ENCODE measurements at regions not wholly inside any gene's neighbourhood (a gene's known extent, or its start where the extent isn't known, plus 50 kb on each side); places are given as distances from the start of the nearest gene placed in this dataset.
"Not testable (repeated sequence)": the region's sequence is repeated elsewhere in the genome, so short reads cannot be mapped to it uniquely, and the experiment has no call there.

DNA sequence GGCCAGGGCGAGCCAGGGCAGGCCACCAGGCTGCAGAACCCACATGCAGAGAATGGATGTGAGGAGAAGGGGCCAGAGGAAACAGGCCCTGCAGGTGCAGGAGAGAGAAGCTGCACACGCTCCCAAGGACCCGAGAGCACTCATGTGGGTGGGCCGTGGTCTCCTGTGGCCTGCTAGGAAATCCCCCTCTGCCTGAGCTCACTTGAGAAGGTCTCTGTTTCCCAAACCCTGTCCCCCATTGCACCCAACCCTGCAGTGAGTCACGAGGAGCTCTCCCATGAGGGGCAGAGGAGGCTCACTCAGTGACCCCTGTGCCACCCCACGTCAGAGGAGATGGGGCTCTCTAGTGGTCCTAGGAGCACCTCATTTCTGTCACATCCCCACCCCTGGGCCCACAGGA lies 111.1 kb downstream of the KLF13 start:
- peak in 2 of 3 donors; percentile 72 to 74 for DNase-seq
- H3K36me3 ChIP-seq (ENCODE audit: control insufficient read depth in 4 of 4, insufficient read depth in 4 of 4, low read length in 3 of 4), result no peaks in the 10 kb centered on the region
- WGBS (ENCODE audit: insufficient coverage), result 82% methylated on average over 4 of the region's 6 CpGs
- POLR2A ChIA-PET, result no interaction called here
- H3K4me3 ChIP-seq (ENCODE audit: control insufficient read depth in 1 of 7, extremely low read depth in 1 of 7, insufficient read depth in 4 of 7, low read depth in 2 of 7, low read length in 6 of 7), result no peak overlapping the region
- H3K4me1 ChIP-seq (ENCODE audit: control extremely low read depth in 1 of 4, control insufficient read depth in 4 of 4, insufficient read depth in 4 of 4, low read length in 3 of 4), result peaks cover 9 to 68% (median 63%) of the 10 kb centered on the region in 4 experiments
- CTCF ChIA-PET, result interaction anchor here (0.6 to 11.1 kb wide), 12 partner anchors 11 to 231 kb away, joined by 3 to 188 read pairs (median 6); no protein-coding TSS in a partner anchor
- H3K27ac ChIP-seq (ENCODE audit: insufficient read depth in 1 of 2, low read depth in 1 of 2, low read length in 2 of 2, poor library complexity in 1 of 2, severe bottlenecking in 2 of 2), result no peak overlapping the region
- no peaks in the 10 kb centered on the region for H3K27me3 ChIP-seq (replicated peaks in 2 of 5; ENCODE audit: control insufficient read depth in 4 of 5, insufficient read depth in 5 of 5, low read length in 4 of 5)
- no peaks in the 10 kb centered on the region for H3K9me3 ChIP-seq (ENCODE audit: control extremely low read depth in 1 of 5, control insufficient read depth in 4 of 5, insufficient read depth in 2 of 5, low read depth in 1 of 5, low read length in 4 of 5)

DNA sequence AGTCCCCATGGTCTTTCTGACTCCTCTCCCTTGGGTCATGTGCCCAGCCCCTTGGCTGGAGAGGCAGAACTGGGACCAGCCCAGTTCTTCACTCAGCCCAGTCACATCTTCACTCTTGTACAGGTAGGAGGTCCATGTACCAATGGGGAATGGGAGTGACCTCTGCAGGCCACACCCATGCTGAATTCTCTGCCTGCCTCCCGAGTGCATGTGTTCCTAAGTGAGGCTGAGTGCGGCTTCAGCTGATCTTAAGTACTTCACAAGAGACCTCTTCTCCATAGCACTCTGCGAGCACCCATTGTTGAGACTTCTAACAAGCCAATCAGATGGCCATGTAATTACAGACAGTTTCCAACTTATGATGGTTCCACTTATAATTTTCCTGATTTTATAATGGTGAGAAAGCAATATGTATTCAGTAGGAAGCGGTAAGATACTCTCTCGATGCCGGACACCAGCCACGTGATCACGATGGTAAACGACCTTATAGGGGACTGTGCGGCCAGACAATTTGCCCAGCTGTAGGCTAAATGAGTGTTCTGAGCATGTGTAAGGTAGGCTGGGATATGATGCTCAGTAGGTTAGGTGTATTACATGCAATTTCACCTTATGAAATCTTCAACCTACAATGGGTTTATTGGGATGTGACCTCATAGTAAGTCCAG lies 112.1 kb downstream of the KLF13 start:
- no peak overlapping the region for H3K27ac ChIP-seq (ENCODE audit: insufficient read depth in 1 of 2, low read depth in 1 of 2, low read length in 2 of 2, poor library complexity in 1 of 2, severe bottlenecking in 2 of 2)
- DNase-seq, result no peak
- WGBS (ENCODE audit: insufficient coverage), result 95% methylated on average over 8 of the region's 10 CpGs
- ChIA-PET CTCF (interaction anchor here (0.7 to 11.1 kb wide), 14 partner anchors 10 to 234 kb away, joined by 3 to 188 read pairs (median 5); no protein-coding TSS in a partner anchor), POLR2A (no interaction called here)
- no peaks in the 10 kb centered on the region for H3K27me3 ChIP-seq (replicated peaks in 2 of 5; ENCODE audit: control insufficient read depth in 4 of 5, insufficient read depth in 5 of 5, low read length in 4 of 5)
- no peaks in the 10 kb centered on the region for H3K9me3 ChIP-seq (ENCODE audit: control extremely low read depth in 1 of 5, control insufficient read depth in 4 of 5, insufficient read depth in 2 of 5, low read depth in 1 of 5, low read length in 4 of 5)
- no peaks in the 10 kb centered on the region for H3K36me3 ChIP-seq (ENCODE audit: control insufficient read depth in 4 of 4, insufficient read depth in 4 of 4, low read length in 3 of 4)
- H3K4me1 ChIP-seq (ENCODE audit: control extremely low read depth in 1 of 4, control insufficient read depth in 4 of 4, insufficient read depth in 4 of 4, low read length in 3 of 4), result peaks cover 9 to 66% (median 58%) of the 10 kb centered on the region in 4 experiments
- no peak overlapping the region for H3K4me3 ChIP-seq (ENCODE audit: control insufficient read depth in 1 of 7, extremely low read depth in 1 of 7, insufficient read depth in 4 of 7, low read depth in 2 of 7, low read length in 6 of 7)

DNA sequence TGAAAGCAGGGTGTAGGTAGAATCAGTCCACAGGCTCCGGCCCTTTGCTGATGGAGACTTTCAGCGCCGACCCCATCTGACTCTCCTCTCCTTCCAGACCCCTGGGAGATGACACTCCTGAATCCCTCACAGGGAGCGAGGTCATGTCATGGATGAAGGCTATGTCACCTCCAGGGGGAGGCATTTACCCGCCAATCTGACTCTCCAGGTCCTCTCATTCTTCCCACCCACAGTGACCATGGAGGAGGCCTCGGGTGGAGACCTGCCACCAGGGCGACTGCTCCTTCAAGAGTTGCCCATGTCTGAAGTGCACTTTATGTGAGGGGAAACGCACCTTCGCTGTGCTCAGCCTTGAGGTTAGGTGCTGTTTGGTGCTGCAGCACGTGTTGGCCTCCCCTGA lies 112.7 kb downstream of the KLF13 start:
- Histone ChIP-seq H3K4me3 (ENCODE audit: control insufficient read depth in 1 of 7, extremely low read depth in 1 of 7, insufficient read depth in 4 of 7, low read depth in 2 of 7, low read length in 6 of 7) (no peak overlapping the region), H3K27me3 (replicated peaks in 2 of 5; ENCODE audit: control insufficient read depth in 4 of 5, insufficient read depth in 5 of 5, low read length in 4 of 5) (no peaks in the 10 kb centered on the region), H3K36me3 (ENCODE audit: control insufficient read depth in 4 of 4, insufficient read depth in 4 of 4, low read length in 3 of 4) (no peaks in the 10 kb centered on the region), H3K4me1 (ENCODE audit: control extremely low read depth in 1 of 4, control insufficient read depth in 4 of 4, insufficient read depth in 4 of 4, low read length in 3 of 4) (peaks cover 10 to 66% (median 52%) of the 10 kb centered on the region in 4 experiments), H3K9me3 (ENCODE audit: control extremely low read depth in 1 of 5, control insufficient read depth in 4 of 5, insufficient read depth in 2 of 5, low read depth in 1 of 5, low read length in 4 of 5) (no peaks in the 10 kb centered on the region), H3K27ac (ENCODE audit: insufficient read depth in 1 of 2, low read depth in 1 of 2, low read length in 2 of 2, poor library complexity in 1 of 2, severe bottlenecking in 2 of 2) (no peak overlapping the region)
- ChIA-PET CTCF (interaction anchor here (0.8 to 11.1 kb wide), 17 partner anchors 10 to 225 kb away, joined by 3 to 188 read pairs (median 5); no protein-coding TSS in a partner anchor), POLR2A (no interaction called here)
- DNase-seq, result peak; percentile 61 to 68 (median 63)
- 82% methylated on average over 10 of the region's 10 CpGs for WGBS (ENCODE audit: insufficient coverage)

DNA sequence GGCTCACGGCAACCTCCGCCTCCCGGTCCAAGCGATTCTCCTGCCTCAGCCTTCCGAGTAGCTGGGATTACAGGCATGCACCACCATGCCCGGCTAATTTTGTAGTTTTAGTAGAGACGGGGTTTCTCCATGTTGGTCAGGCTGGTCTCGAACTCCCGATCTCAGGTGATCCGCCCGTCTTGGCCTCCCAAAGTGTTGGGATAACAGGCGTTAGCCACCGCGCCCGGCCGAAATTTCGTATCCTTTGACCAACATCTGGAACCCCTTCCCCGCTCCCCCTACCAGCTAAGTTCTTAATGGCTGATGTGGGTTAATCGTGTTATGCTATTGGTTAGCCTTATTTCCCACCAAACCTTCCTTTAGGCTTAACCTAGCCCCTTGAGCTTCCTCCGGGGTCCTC lies 113.6 kb downstream of the KLF13 start:
- CTCF ChIA-PET, result interaction anchor here (0.8 to 11.1 kb wide), 16 partner anchors 9 to 240 kb away, joined by 3 to 188 read pairs (median 5); no protein-coding TSS in a partner anchor
- H3K4me1 ChIP-seq (ENCODE audit: control extremely low read depth in 1 of 4, control insufficient read depth in 4 of 4, insufficient read depth in 4 of 4, low read length in 3 of 4), result peaks cover 8 to 58% (median 43%) of the 10 kb centered on the region in 4 experiments
- H3K36me3 ChIP-seq (ENCODE audit: control insufficient read depth in 4 of 4, insufficient read depth in 4 of 4, low read length in 3 of 4); H3K27ac ChIP-seq (ENCODE audit: insufficient read depth in 1 of 2, low read depth in 1 of 2, low read length in 2 of 2, poor library complexity in 1 of 2, severe bottlenecking in 2 of 2); DNase-seq; H3K9me3 ChIP-seq (ENCODE audit: control extremely low read depth in 1 of 5, control insufficient read depth in 4 of 5, insufficient read depth in 2 of 5, low read depth in 1 of 5, low read length in 4 of 5); H3K27me3 ChIP-seq (replicated peaks in 2 of 5; ENCODE audit: control insufficient read depth in 4 of 5, insufficient read depth in 5 of 5, low read length in 4 of 5): not testable (repeated sequence)
- POLR2A ChIA-PET, result interaction anchor here (1.0 kb wide), 1 partner anchor 74 kb away, joined by 3 read pairs; no protein-coding TSS in a partner anchor
- 80% methylated on average over 1 of the region's 20 CpGs for WGBS (ENCODE audit: insufficient coverage)
- peak overlapping the region in 6 of 7 experiments; percentile 26 to 80 (median 63) for H3K4me3 ChIP-seq (ENCODE audit: control insufficient read depth in 1 of 7, extremely low read depth in 1 of 7, insufficient read depth in 4 of 7, low read depth in 2 of 7, low read length in 6 of 7)

DNA sequence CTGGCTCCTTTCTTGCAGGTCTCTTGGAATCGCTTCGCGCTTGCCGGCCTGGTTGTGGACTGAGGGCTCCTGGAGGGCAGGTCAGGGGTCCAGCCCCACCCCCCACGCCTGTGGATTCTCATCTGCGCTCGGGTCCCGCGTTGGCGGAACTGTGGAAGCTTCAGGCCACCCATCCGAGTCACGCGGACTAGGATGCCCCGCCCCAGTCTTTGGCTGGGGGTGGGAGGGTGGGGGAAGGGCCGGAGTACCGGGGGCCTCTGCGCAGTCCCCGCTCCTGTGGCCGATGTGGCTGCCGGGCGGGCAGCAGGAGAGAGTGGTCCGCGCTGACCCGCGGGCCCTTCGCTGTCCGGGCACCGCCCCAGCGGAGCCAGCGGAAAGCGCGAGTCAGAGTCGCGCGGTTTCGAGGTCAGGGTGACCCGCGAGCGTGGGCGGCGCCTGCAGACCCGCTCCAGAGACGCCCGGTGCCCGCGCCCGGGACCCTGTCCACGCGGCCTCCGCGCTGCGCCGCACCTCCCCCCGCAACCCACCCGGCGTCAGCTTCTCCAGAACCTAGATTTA lies 114.2 kb downstream of the KLF13 start:
- H3K36me3 ChIP-seq (ENCODE audit: control insufficient read depth in 4 of 4, insufficient read depth in 4 of 4, low read length in 3 of 4), result no peaks in the 10 kb centered on the region
- DNase-seq, result peak in 2 of 3 donors; percentile 25 to 52
- no peak overlapping the region for H3K27ac ChIP-seq (ENCODE audit: insufficient read depth in 1 of 2, low read depth in 1 of 2, low read length in 2 of 2, poor library complexity in 1 of 2, severe bottlenecking in 2 of 2)
- H3K9me3 ChIP-seq (ENCODE audit: control extremely low read depth in 1 of 5, control insufficient read depth in 4 of 5, insufficient read depth in 2 of 5, low read depth in 1 of 5, low read length in 4 of 5), result no peaks in the 10 kb centered on the region
- H3K4me3 ChIP-seq (ENCODE audit: control insufficient read depth in 1 of 7, extremely low read depth in 1 of 7, insufficient read depth in 4 of 7, low read depth in 2 of 7, low read length in 6 of 7), result peak overlapping the region; percentile 50 to 80 (median 55)
- H3K27me3 ChIP-seq (replicated peaks in 2 of 5; ENCODE audit: control insufficient read depth in 4 of 5, insufficient read depth in 5 of 5, low read length in 4 of 5), result no peaks in the 10 kb centered on the region
- POLR2A ChIA-PET, result interaction anchor here (0.6 to 1.0 kb wide), 3 partner anchors 75 to 127 kb away, joined by 3 to 7 read pairs (median 4); partner anchors contain the start of gene KLF13
- WGBS (ENCODE audit: insufficient coverage), result 3% methylated on average over 49 of the region's 56 CpGs
- H3K4me1 ChIP-seq (ENCODE audit: control extremely low read depth in 1 of 4, control insufficient read depth in 4 of 4, insufficient read depth in 4 of 4, low read length in 3 of 4), result peaks cover 8 to 52% (median 37%) of the 10 kb centered on the region in 4 experiments
- CTCF ChIA-PET, result interaction anchor here (0.9 to 11.1 kb wide), 7 partner anchors 20 to 241 kb away, joined by 3 to 188 read pairs (median 5); no protein-coding TSS in a partner anchor

DNA sequence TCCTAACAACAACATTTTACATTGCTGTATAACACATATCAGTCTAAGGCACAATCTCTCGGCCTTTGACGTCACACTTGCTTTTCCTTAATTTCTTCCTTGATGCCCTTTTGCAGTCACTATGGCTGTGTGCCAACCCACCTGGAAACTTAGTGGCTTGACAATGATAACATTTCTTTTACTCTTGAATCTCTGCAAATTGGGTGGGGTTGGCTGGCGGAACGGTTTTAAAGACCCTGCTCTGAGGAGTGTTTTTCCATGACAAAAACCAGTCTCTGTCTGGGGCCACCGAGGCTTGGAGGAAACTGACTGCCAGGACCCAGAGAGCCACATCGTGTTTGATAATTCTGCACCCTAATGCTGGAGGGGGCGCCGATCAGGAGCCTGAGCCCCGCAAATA lies 115.6 kb downstream of the KLF13 start:
- CTCF ChIA-PET, result interaction anchor here (11.1 kb wide), 1 partner anchor 46 kb away, joined by 188 read pairs; no protein-coding TSS in a partner anchor
- 98% methylated on average over 7 of the region's 9 CpGs for WGBS (ENCODE audit: insufficient coverage)
- Histone ChIP-seq H3K4me1 (ENCODE audit: control extremely low read depth in 1 of 4, control insufficient read depth in 4 of 4, insufficient read depth in 4 of 4, low read length in 3 of 4) (peaks cover 5 to 38% (median 23%) of the 10 kb centered on the region in 4 experiments), H3K36me3 (ENCODE audit: control insufficient read depth in 4 of 4, insufficient read depth in 4 of 4, low read length in 3 of 4) (no peaks in the 10 kb centered on the region), H3K4me3 (ENCODE audit: control insufficient read depth in 1 of 7, extremely low read depth in 1 of 7, insufficient read depth in 4 of 7, low read depth in 2 of 7, low read length in 6 of 7) (no peak overlapping the region), H3K27me3 (replicated peaks in 2 of 5; ENCODE audit: control insufficient read depth in 4 of 5, insufficient read depth in 5 of 5, low read length in 4 of 5) (no peaks in the 10 kb centered on the region), H3K27ac (ENCODE audit: insufficient read depth in 1 of 2, low read depth in 1 of 2, low read length in 2 of 2, poor library complexity in 1 of 2, severe bottlenecking in 2 of 2) (no peak overlapping the region), H3K9me3 (ENCODE audit: control extremely low read depth in 1 of 5, control insufficient read depth in 4 of 5, insufficient read depth in 2 of 5, low read depth in 1 of 5, low read length in 4 of 5) (no peaks in the 10 kb centered on the region)
- POLR2A ChIA-PET, result no interaction called here
- no peak for DNase-seq

DNA sequence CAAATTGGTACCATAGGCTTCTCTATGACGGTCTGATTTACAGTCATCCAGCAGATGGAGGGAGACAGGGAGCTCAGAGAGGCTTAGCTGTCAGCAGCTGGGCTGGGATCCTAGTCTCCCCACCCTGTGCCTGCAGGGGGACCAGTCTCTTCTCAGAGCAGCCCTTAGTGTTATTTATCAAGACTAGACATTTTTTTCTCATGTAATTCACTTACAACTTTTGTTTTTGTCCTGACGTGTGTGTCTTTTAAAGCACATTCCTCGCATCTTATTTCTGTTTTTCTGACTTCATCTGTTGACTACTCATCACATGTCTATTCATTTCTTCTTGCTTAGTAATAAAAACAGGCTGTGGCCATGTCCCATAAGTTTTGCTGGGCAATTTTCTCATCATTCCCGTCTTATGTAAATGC lies 116.1 kb downstream of the KLF13 start:
- ChIA-PET CTCF (interaction anchor here (11.1 kb wide), 1 partner anchor 46 kb away, joined by 188 read pairs; no protein-coding TSS in a partner anchor), POLR2A (no interaction called here)
- Histone ChIP-seq H3K27ac (ENCODE audit: insufficient read depth in 1 of 2, low read depth in 1 of 2, low read length in 2 of 2, poor library complexity in 1 of 2, severe bottlenecking in 2 of 2) (no peak overlapping the region), H3K4me3 (ENCODE audit: control insufficient read depth in 1 of 7, extremely low read depth in 1 of 7, insufficient read depth in 4 of 7, low read depth in 2 of 7, low read length in 6 of 7) (no peak overlapping the region), H3K27me3 (replicated peaks in 2 of 5; ENCODE audit: control insufficient read depth in 4 of 5, insufficient read depth in 5 of 5, low read length in 4 of 5) (no peaks in the 10 kb centered on the region), H3K9me3 (ENCODE audit: control extremely low read depth in 1 of 5, control insufficient read depth in 4 of 5, insufficient read depth in 2 of 5, low read depth in 1 of 5, low read length in 4 of 5) (no peaks in the 10 kb centered on the region), H3K4me1 (ENCODE audit: control extremely low read depth in 1 of 4, control insufficient read depth in 4 of 4, insufficient read depth in 4 of 4, low read length in 3 of 4) (peaks cover 4 to 33% (median 19%) of the 10 kb centered on the region in 4 experiments), H3K36me3 (ENCODE audit: control insufficient read depth in 4 of 4, insufficient read depth in 4 of 4, low read length in 3 of 4) (no peaks in the 10 kb centered on the region)
- WGBS (ENCODE audit: insufficient coverage), result 88% methylated on average over 3 of the region's 4 CpGs
- peak in 2 of 3 donors; percentile 24 to 40 for DNase-seq
